HG02870 (cell line): ENCODE measurements at regions not wholly inside any gene's neighbourhood (a gene's known extent, or its start where the extent isn't known, plus 50 kb on each side); places are given as distances from the start of the nearest gene placed in this dataset.
"Not testable (repeated sequence)": the region's sequence is repeated elsewhere in the genome, so short reads cannot be mapped to it uniquely, and the experiment has no call there.

Experiments used
- ATAC-seq: cut with Tn5 transposase; IDR thresholded peaks from one replicate; pipeline ENCODE4 v1.9.1; 2021; ENCODE audit warnings: mild to moderate bottlenecking, moderate library complexity; ENCODE audit not compliant: unreplicated experiment

DNA sequence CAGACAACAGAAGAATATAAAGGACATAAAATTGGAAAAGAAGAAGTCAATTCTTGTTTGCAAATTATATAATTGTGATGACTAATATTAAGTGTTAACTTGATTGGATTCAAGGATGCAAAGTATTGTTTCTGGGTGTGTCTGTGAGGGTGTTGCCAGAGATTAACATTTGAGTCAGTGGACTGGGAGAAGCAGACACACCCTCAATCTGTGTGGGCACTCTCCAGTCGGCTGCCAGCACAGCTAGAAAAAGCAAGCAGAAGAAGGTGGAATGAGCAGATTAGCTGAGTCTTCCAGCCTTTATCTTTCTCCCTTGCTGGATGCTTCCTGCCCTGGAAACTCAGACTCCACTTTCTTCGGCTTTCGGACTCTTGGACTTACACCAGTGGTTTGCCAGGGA lies 51.7 kb downstream of the UBE2NL start:
- ATAC-seq: no peak

GRCh38 chrX:143940119-143940518 lies 56.2 kb downstream of the UBE2NL start:
- ATAC-seq: no peak

GRCh38 chrX:143945171-143945570 lies 61.3 kb downstream of the UBE2NL start:
- ATAC-seq: no peak

DNA sequence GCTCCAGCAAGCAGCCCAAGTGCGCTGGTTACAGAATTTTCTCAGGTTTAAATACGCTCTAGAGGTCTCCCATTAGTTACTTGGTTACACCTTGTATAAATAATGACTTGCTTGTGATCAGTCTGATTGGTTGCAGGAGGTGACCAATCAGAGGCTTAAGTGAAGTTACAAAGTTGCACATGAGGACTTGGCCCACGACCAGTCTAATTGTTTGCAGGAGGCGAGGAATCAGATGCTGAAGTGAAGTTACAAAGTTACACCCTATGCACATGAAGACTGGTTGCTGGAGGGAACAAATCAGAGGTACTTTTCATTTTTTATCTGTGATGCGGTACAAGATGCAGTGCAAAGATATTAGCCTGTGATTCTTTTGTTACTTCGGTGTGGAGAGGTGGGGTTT lies 80.7 kb downstream of the UBE2NL start:
- ATAC-seq: no peak

DNA sequence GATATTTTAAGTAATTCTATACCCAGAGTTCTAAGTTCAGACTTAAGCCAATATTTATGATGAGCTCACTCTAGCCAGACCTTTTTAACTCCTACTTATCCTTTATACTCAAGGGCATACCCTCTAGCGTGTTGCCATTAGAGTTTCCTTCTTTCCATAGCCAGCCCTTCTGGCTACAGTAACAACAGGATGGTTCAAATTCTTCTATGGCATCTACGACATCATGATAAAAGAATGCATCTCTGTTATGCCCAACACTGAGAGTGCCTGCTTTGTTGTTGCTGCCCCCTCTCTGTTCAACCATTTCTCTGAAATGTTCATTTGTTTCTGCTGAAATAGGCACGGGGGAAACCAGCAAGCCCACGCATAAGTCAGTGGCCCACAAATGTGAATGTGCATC lies 104.5 kb downstream of the UBE2NL start:
- ATAC-seq: no peak

GRCh38 chrX:143994206-143994605 lies 110.3 kb downstream of the UBE2NL start:
- ATAC-seq: no peak

GRCh38 chrX:143998261-143998660 lies 114.4 kb downstream of the UBE2NL start:
- ATAC-seq: no peak

DNA sequence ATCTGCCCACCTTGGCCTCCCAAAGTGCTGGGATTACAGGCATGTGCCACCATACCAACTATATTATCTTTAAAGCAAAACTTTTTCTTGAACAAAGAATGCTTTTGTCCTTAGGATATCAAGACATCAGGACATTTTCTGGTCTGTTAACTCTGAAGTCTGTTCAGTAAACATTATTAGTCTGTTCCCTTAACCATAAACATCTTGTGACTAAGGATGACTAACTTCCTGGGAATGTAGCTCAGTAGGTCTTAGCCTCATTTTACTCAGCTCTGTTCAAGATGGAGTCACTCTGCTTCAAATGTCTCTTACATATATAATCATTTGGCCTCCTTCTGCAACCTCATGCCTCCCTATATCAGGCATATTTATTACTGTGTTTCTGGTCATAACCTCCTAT lies 122.9 kb downstream of the UBE2NL start:
- no peak for ATAC-seq

DNA sequence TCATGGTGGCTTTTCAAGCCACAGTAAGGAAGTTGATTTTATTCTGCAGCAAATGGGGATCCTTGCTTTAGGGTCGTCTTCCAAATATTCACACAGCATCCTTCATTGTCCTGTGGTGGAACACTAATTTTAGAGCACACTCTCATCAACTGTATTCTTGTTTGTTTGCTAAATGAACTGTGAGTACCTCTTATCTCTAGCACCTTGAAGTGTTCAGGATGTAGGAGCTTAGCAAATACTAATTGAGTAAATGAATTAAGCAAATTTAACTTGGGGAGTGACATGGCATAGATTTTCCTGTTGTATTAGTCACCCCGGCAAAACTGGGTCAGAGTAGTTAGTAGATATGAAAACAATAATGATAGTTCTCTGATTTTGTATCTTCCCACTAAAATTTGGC lies 156.9 kb downstream of the UBE2NL start:
- ATAC-seq: no peak

- no peak for ATAC-seq
Measured at GRCh38 chrX:144042271-144042670, 158.4 kb downstream of the UBE2NL start.

GRCh38 chrX:144075432-144075831 lies 191.6 kb downstream of the UBE2NL start:
- no peak for ATAC-seq

DNA sequence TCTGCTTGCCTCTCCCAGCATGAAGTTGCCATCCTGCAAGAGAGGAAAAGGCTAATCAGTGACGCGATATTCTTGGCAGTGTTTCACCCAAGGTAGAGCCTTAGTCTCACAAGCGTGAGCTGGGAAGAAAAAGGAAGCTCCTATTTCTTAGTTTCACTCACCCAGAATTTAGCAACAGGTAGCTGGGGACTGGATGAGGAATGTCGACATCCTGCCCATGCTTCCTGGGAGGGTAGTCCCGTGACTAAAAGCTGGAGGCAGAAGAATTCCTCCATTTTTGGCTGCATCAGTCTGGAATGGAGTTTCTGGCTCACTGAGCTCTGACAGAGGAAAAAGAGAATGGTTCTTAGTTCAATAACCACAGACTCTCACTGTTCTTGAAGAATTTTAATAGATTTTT lies 198.4 kb downstream of the UBE2NL start:
- not testable (repeated sequence) for ATAC-seq

DNA sequence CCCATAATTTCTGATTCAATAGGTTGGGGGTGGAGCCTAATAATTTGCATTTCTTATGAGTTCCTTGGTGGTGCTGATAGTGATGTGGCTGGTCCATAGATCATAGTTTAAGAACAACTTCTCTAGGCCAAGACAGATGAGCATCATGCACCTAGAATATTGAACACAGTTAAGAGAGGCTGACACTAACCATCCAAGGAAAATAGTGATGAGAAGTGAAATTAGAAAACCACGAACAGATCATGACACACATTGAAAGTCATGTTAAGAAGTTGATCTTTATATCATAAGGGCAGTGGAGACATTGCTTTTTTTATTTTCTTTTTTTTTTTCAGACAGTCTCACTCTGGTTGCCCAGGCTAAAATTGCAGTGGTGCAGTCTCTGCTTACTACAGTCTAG lies 205.8 kb downstream of the UBE2NL start:
- not testable (repeated sequence) for ATAC-seq

DNA sequence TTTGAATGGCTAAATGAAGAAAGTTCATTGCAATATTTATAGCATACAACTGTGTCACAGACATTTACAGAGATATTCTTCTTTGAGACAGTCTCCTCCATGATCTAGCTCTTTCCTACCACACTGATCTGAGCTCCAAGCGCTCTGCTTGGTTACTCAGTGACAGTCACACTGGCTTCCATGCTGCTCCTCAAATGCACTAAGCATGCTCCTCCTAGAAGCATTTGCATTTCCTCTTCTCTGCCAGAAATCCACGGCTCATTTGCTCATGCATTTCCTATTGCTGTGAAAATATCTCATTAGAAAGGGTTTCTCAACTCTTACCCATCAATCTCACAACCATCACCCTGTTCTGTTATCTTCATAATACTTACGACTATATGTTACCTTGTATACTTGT lies 208.2 kb downstream of the UBE2NL start:
- ATAC-seq: not testable (repeated sequence)

DNA sequence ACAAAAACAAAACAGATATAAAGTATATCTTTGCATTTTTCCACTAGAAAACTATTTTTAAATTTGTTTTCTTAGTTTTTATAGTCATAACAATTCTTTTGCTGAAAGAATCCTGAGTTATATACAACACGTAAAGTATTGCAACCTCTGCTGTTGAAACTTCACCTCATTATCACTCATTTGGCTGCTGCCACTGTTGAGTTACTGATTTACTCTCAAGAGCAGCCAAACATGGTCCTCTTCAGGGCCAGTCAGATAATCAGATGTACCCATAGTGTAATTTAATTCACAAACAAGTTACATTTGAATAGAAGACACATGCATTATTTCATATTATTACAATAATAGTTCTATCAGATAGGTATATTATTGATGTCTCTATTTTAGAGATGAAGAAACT lies 235.6 kb downstream of the UBE2NL start:
- ATAC-seq: not testable (repeated sequence)

GRCh38 chrX:144121566-144121965 lies 237.7 kb downstream of the UBE2NL start:
- not testable (repeated sequence) for ATAC-seq

DNA sequence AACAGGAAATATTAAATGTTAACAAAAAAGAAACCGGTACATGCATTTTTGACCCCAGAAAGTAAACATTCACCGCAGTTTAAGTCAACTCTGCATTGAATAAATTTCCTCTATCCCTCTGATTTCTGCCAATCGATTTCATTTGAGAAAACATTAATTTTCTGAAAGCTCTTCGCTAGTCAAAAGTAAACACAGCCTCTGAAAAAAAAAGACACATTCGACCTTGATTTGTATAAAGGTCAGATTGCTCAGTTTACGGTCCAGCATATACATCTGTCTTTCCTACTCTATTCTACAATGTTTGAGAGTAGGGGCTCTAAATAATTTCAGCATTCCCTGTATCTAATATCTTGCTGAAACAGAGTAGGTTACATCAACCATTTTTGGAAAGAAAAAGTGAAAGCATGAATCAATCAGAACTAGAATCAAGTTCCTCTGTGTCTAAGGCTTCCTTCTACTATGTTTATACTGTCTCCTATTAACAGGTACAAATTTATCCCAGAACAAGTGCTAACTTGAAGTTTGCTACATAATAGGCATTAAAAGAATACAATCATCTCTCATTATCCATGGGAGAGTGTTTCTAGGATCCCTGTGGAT lies 243.8 kb downstream of the UBE2NL start:
- ATAC-seq: not testable (repeated sequence)

DNA sequence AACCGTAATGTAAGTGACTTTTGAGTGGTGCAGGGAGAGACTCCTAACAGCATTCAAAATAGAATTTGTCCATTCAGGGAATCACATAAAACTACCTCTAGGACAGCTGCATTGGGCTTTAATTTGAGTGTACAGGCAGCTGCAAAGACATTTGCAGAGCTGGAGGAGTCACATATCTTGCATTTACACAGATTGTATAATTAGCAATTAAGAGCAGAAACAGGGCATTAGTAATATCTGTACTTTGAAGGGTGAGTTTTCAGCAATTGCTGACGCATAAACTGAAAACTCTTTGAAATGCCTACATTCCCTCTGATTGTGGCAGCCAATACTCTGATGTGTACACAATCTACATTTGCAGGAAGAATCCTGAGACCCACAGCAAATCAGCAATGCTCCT lies 245.6 kb downstream of the UBE2NL start:
- not testable (repeated sequence) for ATAC-seq

GRCh38 chrX:144130507-144130906 lies 246.6 kb downstream of the UBE2NL start:
- ATAC-seq: not testable (repeated sequence)

DNA sequence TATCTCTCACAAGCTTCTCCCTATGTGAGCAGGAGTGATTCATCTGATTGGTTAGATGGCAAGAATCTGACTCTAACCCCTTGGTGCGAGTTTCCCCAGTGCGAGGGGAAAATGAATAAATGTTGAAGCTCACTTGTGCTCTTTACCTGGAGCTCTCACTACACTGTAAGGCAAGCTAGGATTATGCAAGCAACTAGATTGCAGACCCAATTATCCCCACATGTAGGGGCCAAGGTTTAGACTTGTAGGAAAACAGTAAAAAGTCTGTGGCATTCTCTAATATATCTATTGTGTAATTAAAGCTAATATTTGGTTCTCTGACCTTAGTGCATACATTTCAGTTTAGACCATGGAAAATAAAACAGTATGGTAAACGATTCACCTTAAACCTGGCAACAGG lies 247.2 kb downstream of the UBE2NL start:
- ATAC-seq: not testable (repeated sequence)

DNA sequence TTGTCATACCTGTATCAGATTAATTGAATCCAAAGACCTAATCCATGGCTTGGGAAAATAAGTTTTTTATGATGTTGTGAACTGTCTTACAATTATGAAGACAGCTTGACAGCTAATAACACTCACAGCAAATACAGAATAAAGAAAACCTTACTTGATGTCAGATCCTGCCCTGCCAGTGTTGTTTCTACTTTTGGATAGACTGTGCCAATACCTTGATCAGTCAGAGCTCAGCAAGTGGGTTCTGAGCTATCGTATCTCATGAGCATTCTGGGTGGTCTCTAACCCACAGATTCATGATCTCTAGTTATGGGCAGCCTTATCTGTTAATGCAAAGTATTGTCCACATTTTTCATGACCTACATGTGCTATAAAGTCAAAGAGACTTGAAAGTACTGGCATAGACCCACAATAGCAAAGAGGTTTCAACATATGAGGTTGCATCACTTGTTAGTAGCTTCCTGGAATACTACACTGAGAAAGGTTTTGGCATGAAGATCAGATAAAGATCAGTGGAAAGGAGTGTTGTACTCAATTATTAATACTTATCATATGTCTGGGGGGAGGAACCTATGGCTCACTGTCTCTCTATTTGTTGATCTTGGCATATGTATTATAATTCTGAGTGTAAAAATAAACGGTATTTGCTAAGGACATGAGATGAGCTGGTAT lies 250.7 kb downstream of the UBE2NL start:
- ATAC-seq: not testable (repeated sequence)

DNA sequence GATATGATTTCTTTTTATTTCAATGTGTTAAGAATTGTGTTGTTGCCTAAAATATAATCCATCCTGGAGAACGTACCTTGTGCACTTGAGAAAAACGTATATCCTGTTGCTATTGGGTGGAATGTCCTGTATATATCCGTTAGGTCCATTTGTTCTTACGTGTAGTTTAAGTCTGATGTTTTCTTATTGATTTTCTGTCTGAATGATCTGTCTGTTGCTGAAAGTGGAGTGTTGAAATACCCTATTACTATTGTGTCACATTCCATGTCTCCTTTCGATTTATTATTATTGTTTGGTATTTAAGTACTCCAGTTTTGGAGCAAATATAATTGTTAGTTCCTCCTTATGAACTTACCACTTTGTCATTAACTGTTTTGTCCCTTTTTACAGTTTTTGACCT lies 270.6 kb downstream of the UBE2NL start:
- not testable (repeated sequence) for ATAC-seq

DNA sequence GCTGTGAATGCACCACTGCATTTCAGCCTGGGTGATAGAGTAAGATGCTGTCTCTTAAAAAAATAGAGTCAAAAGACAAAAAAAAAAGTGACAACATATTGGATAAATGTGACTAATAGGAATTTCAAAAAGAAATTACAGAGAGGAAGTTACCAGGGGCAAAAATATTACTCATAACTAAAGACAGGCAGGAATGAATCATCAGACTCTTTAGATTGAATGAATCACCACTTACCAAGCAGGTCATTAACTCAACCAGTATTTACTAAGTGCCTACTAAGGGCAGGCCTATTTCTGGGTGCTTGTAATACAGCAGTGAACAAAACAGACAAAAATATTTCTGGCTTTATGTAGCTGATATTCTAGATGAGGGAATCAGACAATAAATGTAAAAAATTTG lies 301.3 kb downstream of the UBE2NL start:
- ATAC-seq: peak; percentile 72
